ENCODE measurements at regions not wholly inside any gene's neighbourhood (a gene's known extent, or its start where the extent isn't known, plus 50 kb on each side); places are given as distances from the start of the nearest gene placed in this dataset.
A peak's percentile ranks its signal among the peaks of the same experiment; 100 is the strongest.

DNA sequence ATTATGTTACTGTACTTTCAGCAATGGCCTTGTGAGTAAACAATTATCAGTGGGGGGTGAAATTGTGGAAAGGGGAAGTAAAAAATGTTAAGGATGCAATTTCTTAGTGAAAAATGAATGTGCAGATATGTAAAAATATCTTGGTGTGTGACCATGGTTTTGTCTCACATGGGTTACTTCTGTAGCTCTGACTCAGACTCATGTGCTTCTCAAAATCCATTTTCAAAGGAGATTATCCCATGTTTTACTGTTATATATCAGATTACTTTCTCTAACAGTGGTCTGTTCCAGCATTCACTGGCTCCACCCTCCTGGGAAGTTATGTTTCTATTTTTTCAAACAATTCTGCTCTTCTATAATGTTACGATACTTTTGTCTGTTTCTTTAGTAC, 298.2 kb upstream of the COL3A1 start:
- peak overlapping the region; percentile 49 for H3K27ac Mint-ChIP-seq (ENCODE audit: unreplicated experiment)
- TF ChIP-seq, protein P1, sequence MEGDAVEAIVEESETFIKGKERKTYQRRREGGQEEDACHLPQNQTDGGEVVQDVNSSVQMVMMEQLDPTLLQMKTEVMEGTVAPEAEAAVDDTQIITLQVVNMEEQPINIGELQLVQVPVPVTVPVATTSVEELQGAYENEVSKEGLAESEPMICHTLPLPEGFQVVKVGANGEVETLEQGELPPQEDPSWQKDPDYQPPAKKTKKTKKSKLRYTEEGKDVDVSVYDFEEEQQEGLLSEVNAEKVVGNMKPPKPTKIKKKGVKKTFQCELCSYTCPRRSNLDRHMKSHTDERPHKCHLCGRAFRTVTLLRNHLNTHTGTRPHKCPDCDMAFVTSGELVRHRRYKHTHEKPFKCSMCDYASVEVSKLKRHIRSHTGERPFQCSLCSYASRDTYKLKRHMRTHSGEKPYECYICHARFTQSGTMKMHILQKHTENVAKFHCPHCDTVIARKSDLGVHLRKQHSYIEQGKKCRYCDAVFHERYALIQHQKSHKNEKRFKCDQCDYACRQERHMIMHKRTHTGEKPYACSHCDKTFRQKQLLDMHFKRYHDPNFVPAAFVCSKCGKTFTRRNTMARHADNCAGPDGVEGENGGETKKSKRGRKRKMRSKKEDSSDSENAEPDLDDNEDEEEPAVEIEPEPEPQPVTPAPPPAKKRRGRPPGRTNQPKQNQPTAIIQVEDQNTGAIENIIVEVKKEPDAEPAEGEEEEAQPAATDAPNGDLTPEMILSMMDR (IDR thresholded peaks at IDR 0.05), result no peak
- DNase-seq (ENCODE audit: low spot score), result no peak
- H3K4me1 Mint-ChIP-seq (ENCODE audit: low read depth), result peaks cover 16% of the 10 kb centered on the region
- H3K36me3 Mint-ChIP-seq (ENCODE audit: low read depth), result no peaks in the 10 kb centered on the region
- H3K4me3 Mint-ChIP-seq (ENCODE audit: unreplicated experiment), result no peak overlapping the region
- no peaks in the 10 kb centered on the region for H3K27me3 Mint-ChIP-seq (ENCODE audit: low read depth)
- H3K9me3 Mint-ChIP-seq (ENCODE audit: low read depth), result peaks cover 6% of the 10 kb centered on the region

DNA sequence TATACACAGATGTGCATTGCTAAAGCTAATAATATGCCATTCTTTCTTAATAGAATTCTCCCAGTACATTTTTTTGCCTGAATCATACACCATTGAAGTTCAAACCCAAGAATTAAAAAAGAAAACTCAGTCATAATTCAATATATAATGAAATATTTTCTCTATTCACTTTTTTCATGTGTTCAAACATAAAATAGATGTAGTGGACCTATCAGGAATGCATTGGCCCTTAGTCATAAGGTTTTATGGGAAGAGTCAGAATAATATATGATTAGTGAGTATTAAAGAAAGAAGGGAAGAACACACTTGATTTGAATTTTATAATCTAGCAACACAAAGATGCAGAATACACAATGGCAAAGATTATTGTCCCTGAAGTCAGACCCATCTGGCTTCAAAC, 297.0 kb upstream of the COL3A1 start:
- Mint-ChIP-seq H3K9me3 (ENCODE audit: low read depth) (peaks cover 6% of the 10 kb centered on the region), H3K36me3 (ENCODE audit: low read depth) (no peaks in the 10 kb centered on the region), H3K27me3 (ENCODE audit: low read depth) (no peaks in the 10 kb centered on the region), H3K27ac (ENCODE audit: unreplicated experiment) (no peak overlapping the region), H3K4me1 (ENCODE audit: low read depth) (peaks cover 16% of the 10 kb centered on the region), H3K4me3 (ENCODE audit: unreplicated experiment) (no peak overlapping the region)
- TF ChIP-seq, protein P1 (IDR thresholded peaks at IDR 0.05), result no peak
- DNase-seq (ENCODE audit: low spot score), result no peak

DNA sequence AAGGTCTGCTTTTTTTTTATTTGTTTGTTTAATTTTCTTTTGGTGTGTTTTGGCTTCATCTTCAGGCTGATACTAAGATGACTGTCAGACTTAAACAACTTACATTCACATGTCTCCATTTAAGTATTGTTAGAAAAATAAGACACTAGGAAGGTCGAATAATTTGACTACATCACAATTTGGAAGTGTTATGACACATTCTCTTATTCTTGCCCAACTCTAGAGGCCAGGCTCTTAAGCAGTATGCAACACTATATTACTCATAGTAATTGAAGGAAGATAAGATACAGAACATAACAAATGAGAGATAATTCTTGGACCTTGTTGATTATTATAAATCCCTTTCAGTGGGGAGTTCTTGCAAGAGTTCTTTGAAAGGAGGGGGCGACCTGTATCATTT, 295.3 kb upstream of the COL3A1 start:
- DNase-seq (ENCODE audit: low spot score), result no peak

DNA sequence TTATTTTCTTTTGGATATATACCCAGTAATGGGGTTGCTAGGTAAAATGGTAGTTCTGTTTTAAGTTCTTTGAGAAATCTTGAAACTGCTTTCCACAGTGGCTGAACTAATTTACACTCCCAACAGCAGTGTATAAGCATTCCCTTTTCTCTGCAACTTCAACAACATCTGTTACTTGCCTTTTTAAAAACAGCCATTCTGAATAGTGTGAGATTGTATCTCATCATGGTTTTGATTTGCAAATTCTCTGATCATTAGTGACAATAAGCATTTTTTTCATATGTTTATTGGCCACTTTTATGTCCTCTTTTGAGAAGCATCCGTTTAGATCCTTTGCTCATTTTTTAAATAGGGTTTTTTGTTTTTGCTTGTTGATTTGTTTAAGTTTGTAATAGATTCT, 291.3 kb upstream of the COL3A1 start:
- Mint-ChIP-seq H3K4me3 (ENCODE audit: unreplicated experiment) (no peak overlapping the region), H3K36me3 (ENCODE audit: low read depth) (peaks cover 3% of the 10 kb centered on the region)

More for the DNA sequence above, 295.3 kb upstream of the COL3A1 start:
- H3K27me3 Mint-ChIP-seq (ENCODE audit: low read depth), result no peaks in the 10 kb centered on the region
- peaks cover 3% of the 10 kb centered on the region for H3K36me3 Mint-ChIP-seq (ENCODE audit: low read depth)
- peaks cover 8% of the 10 kb centered on the region for H3K9me3 Mint-ChIP-seq (ENCODE audit: low read depth)
- H3K4me1 Mint-ChIP-seq (ENCODE audit: low read depth), result peaks cover 16% of the 10 kb centered on the region
- TF ChIP-seq, protein P1 (IDR thresholded peaks at IDR 0.05), result no peak
- H3K27ac Mint-ChIP-seq (ENCODE audit: unreplicated experiment), result no peak overlapping the region
- H3K4me3 Mint-ChIP-seq (ENCODE audit: unreplicated experiment), result no peak overlapping the region

DNA sequence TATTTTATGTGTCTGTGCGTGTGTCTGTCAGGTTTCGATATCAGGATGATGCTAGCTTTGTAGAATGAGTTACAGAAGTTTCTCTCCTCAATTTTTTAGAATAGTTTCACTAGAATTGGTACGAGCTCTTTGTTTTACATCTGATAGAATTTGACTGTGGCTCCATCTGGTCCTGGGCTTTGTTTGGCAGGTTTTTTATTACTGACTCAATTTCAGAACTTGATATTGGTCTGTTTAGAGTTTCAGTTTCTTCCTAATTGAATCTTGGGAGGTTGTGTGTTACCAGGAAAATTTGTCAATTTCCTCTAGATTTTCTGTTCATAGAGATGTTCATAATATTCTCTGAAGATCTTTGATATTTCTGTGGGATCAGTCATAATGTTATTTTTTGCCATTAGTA, 289.4 kb upstream of the COL3A1 start:
- no peak for DNase-seq (ENCODE audit: low spot score)
- Mint-ChIP-seq H3K4me1 (ENCODE audit: low read depth) (peaks cover 12% of the 10 kb centered on the region), H3K27me3 (ENCODE audit: low read depth) (no peaks in the 10 kb centered on the region), H3K36me3 (ENCODE audit: low read depth) (peaks cover 4% of the 10 kb centered on the region), H3K4me3 (ENCODE audit: unreplicated experiment) (no peak overlapping the region), H3K27ac (ENCODE audit: unreplicated experiment) (no peak overlapping the region), H3K9me3 (ENCODE audit: low read depth) (peaks cover 23% of the 10 kb centered on the region)
- TF ChIP-seq, protein P1 (IDR thresholded peaks at IDR 0.05), result no peak

More for the DNA sequence above, 291.3 kb upstream of the COL3A1 start:
- Mint-ChIP-seq H3K27ac (ENCODE audit: unreplicated experiment) (no peak overlapping the region), H3K9me3 (ENCODE audit: low read depth) (peaks cover 10% of the 10 kb centered on the region), H3K27me3 (ENCODE audit: low read depth) (no peaks in the 10 kb centered on the region), H3K4me1 (ENCODE audit: low read depth) (peaks cover 17% of the 10 kb centered on the region)
- TF ChIP-seq, protein P1 (IDR thresholded peaks at IDR 0.05), result no peak
- DNase-seq (ENCODE audit: low spot score), result no peak

Data from chondrocyte (in vitro differentiated cells).